SU-DHL-6 (cell line): ENCODE measurements at regions not wholly inside any gene's neighbourhood (a gene's known extent, or its start where the extent isn't known, plus 50 kb on each side); places are given as distances from the start of the nearest gene placed in this dataset.

Experiments used
- H2AFZ ChIP-seq: fragments of 200-600 bp; sonication (generic); 2 replicates; pipeline ENCODE4 v1.6.1; 2014; ENCODE audit warnings: low read depth, mild to moderate bottlenecking, moderate library complexity, mixed read lengths, antibody characterized with exemption, low read length; ENCODE audit not compliant: severe bottlenecking
- H3F3A ChIP-seq: fragments of 200-600 bp; shearing (Covaris generic); 2 replicates; pipeline ENCODE4 v1.6.0; 2016; ENCODE audit warnings: antibody characterized with exemption, mild to moderate bottlenecking; ENCODE audit not compliant: insufficient read depth
- H3K27ac ChIP-seq: fragments of 200-600 bp; sonication (generic); 2 replicates; pipeline ENCODE4 v1.5.1; 2016; ENCODE audit warnings: low read depth, mild to moderate bottlenecking, low read length, moderate library complexity, mixed read lengths
- H3K27me3 ChIP-seq: fragments of 200-600 bp; sonication (generic), shearing (Covaris generic); 2 replicates; pipeline ENCODE4 v1.6.0; 2014; ENCODE audit warnings: mild to moderate bottlenecking, low read length
- H3K36me3 ChIP-seq: fragments of 200-600 bp; sonication (generic); 2 replicates; pipeline ENCODE4 v1.6.1; 2014; ENCODE audit warnings: mild to moderate bottlenecking, low read length, mixed read lengths
- H3K4me2 ChIP-seq: fragments of 300-600, 200-600 bp; shearing (Covaris generic), sonication (generic); 2 replicates; pipeline ENCODE4 v1.6.0; 2014; ENCODE audit warnings: low read length, low read depth, mild to moderate bottlenecking; ENCODE audit not compliant: poor library complexity, severe bottlenecking
- H3K4me3 ChIP-seq: fragments of 200-600 bp; sonication (generic); 2 replicates; pipeline ENCODE4 v1.5.1; 2014; ENCODE audit warnings: antibody characterized with exemption, low read length, mild to moderate bottlenecking, mixed read lengths; ENCODE audit not compliant: insufficient read depth, poor library complexity, severe bottlenecking
- H3K79me2 ChIP-seq: fragments of 200-600 bp; sonication (generic); 2 replicates; pipeline ENCODE4 v1.6.1; 2014; ENCODE audit warnings: mild to moderate bottlenecking, low read length, moderate library complexity; ENCODE audit not compliant: insufficient read depth
- H3K9ac ChIP-seq: fragments of 200-600 bp; sonication (generic); 2 replicates; pipeline ENCODE4 v1.7.0; 2014; ENCODE audit warnings: mild to moderate bottlenecking, low read length
- H3K9me2 ChIP-seq: fragments of 200-600 bp; sonication (generic); replicated peaks from 2 replicates; pipeline ENCODE4 v1.6.1; 2014; ENCODE audit warnings: low read length; ENCODE audit not compliant: insufficient read depth
- H3K9me3 ChIP-seq: fragments of 200-600 bp; sonication (generic); 2 replicates; pipeline ENCODE4 v1.6.1; 2014; ENCODE audit warnings: low read length, mixed read lengths; ENCODE audit not compliant: insufficient read depth
- H4K20me1 ChIP-seq: fragments of 200-600 bp; sonication (generic); 2 replicates; pipeline ENCODE4 v1.6.1; 2014; ENCODE audit warnings: low read depth, mild to moderate bottlenecking, antibody characterized with exemption, low read length, moderate library complexity, mixed read lengths
- EZH2phosphoT487 ChIP-seq: fragments of 200-600 bp; sonication (generic), shearing (Covaris generic); conservative IDR thresholded peaks from 2 replicates; pipeline ENCODE4 v1.6.1; 2018; ENCODE audit warnings: mild to moderate bottlenecking, antibody characterized with exemption, low read length, moderate library complexity, mixed read lengths
- TF ChIP-seq, protein P1 (sequence below): fragments of 200-600 bp; sonication (generic); IDR thresholded peaks from one replicate; pipeline ENCODE4 v1.5.1; 2017; ENCODE audit warnings: antibody characterized with exemption, mild to moderate bottlenecking, low read length, moderate library complexity; ENCODE audit not compliant: insufficient read depth, poor library complexity, severe bottlenecking

DNA sequence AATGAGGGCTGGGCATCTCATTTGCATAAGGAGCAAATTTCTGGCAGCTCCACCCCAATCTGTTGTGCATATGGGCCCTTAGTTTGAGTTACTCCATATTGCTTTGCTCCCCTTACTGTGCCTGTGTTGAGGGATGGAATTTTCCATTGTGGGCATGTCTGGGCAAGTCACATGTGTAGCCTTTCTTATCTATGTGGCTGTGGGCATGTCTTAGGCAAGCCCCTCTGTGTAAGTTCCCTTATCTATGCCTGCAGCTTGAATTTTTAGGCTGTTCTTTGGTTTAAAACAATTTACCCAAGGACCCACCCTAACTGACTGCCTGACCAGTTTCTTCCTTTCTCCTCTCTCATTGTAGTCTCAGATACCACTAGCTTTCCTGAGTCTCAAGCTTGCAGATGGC lies 405.7 kb upstream of the NCAM2 start:
- no peaks in the 10 kb centered on the region for H3K79me2 ChIP-seq
- no peaks in the 10 kb centered on the region for H3K27me3 ChIP-seq
- H3K9me3 ChIP-seq = peaks cover 15% of the 10 kb centered on the region; the same call in 1 of the 2 replicates
- no peaks in the 10 kb centered on the region for H3K36me3 ChIP-seq
- H3K9me2 ChIP-seq = no peaks in the 10 kb centered on the region
- peak overlapping the region; percentile 72 for H2AFZ ChIP-seq
- H3K9ac ChIP-seq = no peak overlapping the region
- no peak overlapping the region for H3K4me3 ChIP-seq
- 0 out of 2 replicates have a peak, but pooled peaks cover 4% of the 10 kb centered on the region for H3F3A ChIP-seq
- no peak overlapping the region for H3K4me2 ChIP-seq
- H4K20me1 ChIP-seq = no peaks in the 10 kb centered on the region
- TF ChIP-seq, protein P1, sequence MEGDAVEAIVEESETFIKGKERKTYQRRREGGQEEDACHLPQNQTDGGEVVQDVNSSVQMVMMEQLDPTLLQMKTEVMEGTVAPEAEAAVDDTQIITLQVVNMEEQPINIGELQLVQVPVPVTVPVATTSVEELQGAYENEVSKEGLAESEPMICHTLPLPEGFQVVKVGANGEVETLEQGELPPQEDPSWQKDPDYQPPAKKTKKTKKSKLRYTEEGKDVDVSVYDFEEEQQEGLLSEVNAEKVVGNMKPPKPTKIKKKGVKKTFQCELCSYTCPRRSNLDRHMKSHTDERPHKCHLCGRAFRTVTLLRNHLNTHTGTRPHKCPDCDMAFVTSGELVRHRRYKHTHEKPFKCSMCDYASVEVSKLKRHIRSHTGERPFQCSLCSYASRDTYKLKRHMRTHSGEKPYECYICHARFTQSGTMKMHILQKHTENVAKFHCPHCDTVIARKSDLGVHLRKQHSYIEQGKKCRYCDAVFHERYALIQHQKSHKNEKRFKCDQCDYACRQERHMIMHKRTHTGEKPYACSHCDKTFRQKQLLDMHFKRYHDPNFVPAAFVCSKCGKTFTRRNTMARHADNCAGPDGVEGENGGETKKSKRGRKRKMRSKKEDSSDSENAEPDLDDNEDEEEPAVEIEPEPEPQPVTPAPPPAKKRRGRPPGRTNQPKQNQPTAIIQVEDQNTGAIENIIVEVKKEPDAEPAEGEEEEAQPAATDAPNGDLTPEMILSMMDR = no peak
- TF ChIP-seq EZH2phosphoT487 = no peak
- no peak overlapping the region for H3K27ac ChIP-seq

DNA sequence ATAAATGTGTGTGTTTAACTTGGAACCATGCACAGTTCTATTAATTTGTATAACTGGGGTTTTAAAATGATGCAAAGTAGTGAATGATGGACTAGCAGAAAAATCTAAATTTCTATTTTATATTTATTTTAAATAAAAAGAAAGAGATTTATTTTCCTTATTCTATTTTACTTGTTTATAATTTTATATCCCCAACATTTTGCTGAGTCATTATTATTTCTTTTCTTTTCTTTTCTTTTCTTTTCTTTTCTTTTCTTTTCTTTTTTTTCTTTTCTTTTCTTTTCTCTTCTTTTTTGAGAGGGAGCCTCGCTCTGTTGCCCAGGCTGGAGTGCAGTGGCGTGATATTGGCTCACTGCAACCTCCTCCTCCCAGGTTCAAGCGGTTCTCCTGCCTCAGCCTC lies 395.0 kb upstream of the NCAM2 start:
- H3K9me2 ChIP-seq = no peaks in the 10 kb centered on the region
- H3K27me3 ChIP-seq = no peaks in the 10 kb centered on the region
- H3K27ac ChIP-seq = no peak overlapping the region
- TF ChIP-seq EZH2phosphoT487 = no peak
- TF ChIP-seq, protein P1 = no peak
- no peaks in the 10 kb centered on the region for H3K9me3 ChIP-seq
- H3F3A ChIP-seq = no peaks in the 10 kb centered on the region
- H4K20me1 ChIP-seq = no peaks in the 10 kb centered on the region
- H3K36me3 ChIP-seq = no peaks in the 10 kb centered on the region
- H3K79me2 ChIP-seq = no peaks in the 10 kb centered on the region
- no peak overlapping the region for H3K9ac ChIP-seq
- H3K4me3 ChIP-seq = no peak overlapping the region
- no peak overlapping the region for H3K4me2 ChIP-seq
- H2AFZ ChIP-seq = no peak overlapping the region

DNA sequence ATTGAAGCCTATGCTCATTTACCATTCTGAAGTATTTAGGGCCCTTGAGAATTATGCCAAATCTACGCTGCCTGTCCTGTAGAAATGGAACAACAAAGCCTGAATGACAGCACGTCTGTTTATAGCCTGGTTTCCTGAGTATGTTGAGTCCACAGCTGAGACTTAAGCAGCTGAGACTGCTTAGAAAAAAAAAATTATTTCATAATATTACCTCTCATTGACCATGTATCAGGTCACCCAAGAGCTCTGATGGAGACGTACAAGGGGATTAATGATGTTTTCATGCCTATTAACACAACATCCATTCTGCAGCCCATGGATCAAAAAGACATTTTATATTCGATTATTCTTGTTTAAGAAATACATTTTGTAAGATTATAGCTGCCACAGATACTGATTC lies 387.2 kb upstream of the NCAM2 start:
- no peaks in the 10 kb centered on the region for H3K9me2 ChIP-seq
- H3K27ac ChIP-seq = no peak overlapping the region
- H3K4me2 ChIP-seq = no peak overlapping the region
- TF ChIP-seq EZH2phosphoT487 = no peak
- TF ChIP-seq, protein P1 = no peak
- no peaks in the 10 kb centered on the region for H3K36me3 ChIP-seq
- no peaks in the 10 kb centered on the region for H4K20me1 ChIP-seq
- H3K9ac ChIP-seq = no peak overlapping the region
- H3K27me3 ChIP-seq = no peaks in the 10 kb centered on the region
- no peaks in the 10 kb centered on the region for H3K79me2 ChIP-seq
- no peaks in the 10 kb centered on the region for H3K9me3 ChIP-seq
- H2AFZ ChIP-seq = peak overlapping the region; percentile 62
- no peak overlapping the region for H3K4me3 ChIP-seq
- no peaks in the 10 kb centered on the region for H3F3A ChIP-seq

DNA sequence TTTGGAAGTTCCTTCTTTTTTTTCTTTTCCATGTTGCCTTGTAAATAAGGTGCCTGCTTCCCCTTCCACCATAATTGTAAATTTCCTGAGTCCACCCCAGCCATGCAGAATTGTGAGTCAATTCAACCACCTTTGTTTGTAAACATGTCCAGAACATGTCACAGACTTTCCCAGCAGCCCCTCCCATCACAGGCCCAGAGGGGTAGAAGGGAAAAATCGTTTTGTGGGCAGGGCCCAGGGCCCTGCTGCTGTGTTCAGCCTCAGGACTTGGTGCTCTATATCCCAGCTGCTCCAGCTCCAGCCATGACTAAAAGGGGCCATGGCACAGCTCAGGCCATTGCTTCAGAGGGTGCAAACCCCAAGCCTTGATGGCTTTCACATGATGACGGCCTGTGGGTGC lies 384.6 kb upstream of the NCAM2 start:
- no peaks in the 10 kb centered on the region for H3K79me2 ChIP-seq
- TF ChIP-seq EZH2phosphoT487 = no peak
- TF ChIP-seq, protein P1 = no peak
- no peaks in the 10 kb centered on the region for H3K9me3 ChIP-seq
- H3K4me2 ChIP-seq = no peak overlapping the region
- no peaks in the 10 kb centered on the region for H3K9me2 ChIP-seq
- H3F3A ChIP-seq = no peaks in the 10 kb centered on the region
- no peaks in the 10 kb centered on the region for H4K20me1 ChIP-seq
- H3K36me3 ChIP-seq = no peaks in the 10 kb centered on the region
- no peak overlapping the region for H2AFZ ChIP-seq
- no peak overlapping the region for H3K9ac ChIP-seq
- no peak overlapping the region for H3K27ac ChIP-seq
- H3K4me3 ChIP-seq = no peak overlapping the region
- H3K27me3 ChIP-seq = no peaks in the 10 kb centered on the region
